Hippocampal formation (tissue), 2 donors: ENCODE measurements at regions not wholly inside any gene's neighbourhood (a gene's known extent, or its start where the extent isn't known, plus 50 kb on each side); places are given as distances from the start of the nearest gene placed in this dataset.
A peak's percentile ranks its signal among the peaks of the same experiment; 100 is the strongest.
"Not testable (repeated sequence)": the region's sequence is repeated elsewhere in the genome, so short reads cannot be mapped to it uniquely, and the experiment has no call there.

Source experiments
- DNase-seq, 2 donors: peaks; one replicate each; lab custom pipeline; 2025; lab: John Stamatoyannopoulos, UW

DNA sequence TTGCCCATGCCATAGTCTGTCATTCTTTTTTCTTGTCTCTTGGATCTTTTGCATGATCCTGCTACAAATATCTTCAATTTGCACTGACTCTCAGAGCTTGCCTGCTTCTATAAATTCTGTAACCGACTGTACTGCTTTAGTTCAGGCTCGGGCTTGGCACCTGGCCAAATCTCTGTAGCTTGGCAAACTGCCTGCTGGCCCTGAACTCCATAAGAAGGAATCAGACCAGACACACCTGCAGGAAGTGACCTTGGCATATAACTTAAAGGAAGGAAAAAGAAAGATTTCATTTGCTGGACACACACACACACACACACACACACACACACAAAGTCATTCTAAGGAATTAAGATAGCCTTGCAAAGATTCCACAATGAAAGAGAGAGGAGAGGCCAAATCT lies 291.2 kb upstream of the DDX18 start:
- DNase-seq = peak in 1 of 2 donors; percentile 1

DNA sequence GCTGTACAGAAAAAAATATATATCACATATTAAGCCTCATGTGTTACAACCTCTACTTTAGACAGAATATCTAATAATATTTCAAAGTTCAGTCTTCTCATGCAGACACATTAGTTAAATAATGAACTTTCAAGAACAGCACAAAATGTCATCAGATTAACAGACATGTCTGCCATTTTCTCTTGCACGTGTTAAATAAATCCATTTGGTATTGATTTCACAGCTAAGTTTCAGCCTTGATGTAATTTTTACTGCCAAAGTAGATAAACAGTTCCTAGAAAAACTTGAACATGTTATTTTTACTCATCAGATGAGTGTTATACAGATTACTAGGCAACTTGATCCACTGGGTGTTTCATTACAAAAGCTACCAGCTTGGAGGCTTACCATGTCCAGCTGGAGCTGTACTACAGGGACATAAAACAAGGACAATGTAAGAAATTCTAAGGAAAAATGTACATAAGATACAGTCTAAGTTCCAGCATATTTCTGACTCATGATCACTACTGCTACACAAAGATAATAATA lies 290.7 kb upstream of the DDX18 start:
- DNase-seq = no peak

DNA sequence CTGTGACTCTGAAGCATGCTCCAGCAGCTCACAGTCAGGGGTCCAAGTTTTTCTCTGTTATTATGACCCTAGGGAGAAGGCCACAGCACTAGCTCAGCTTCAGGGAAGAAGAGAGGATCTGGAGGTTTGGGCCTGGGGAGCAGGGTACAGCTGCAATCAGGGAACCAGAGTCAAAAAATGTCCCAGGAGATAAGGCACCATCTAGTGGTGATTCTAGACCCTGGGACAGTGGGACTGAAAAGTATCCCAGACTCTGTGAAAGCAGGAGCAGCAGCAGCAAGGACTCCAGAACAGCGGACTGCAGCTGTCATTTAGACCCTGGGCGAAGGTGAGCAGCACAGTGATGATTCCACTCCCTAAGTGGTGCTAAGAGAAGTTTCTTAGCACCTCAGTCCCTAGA lies 278.4 kb upstream of the DDX18 start:
- no peak for DNase-seq

DNA sequence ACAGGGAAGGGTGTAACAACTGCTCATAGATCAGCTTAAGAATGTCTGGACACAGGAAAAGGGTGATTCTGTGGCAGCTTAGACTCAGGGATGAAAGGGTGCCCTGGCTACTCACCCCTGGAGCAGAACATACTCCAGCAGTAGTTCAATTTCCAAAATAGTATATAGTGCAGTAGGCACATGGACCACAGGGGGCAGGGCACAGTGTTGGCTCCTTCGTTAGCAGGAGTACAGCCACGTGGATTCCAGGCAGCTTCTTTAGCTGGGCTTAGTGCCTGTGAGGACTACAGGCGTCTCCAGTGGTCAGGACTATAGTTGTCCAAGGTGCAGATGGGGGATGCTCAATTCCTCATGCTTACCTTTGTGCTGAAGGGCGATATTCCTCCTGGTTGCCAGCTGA lies 277.5 kb upstream of the DDX18 start:
- DNase-seq = no peak

DNA sequence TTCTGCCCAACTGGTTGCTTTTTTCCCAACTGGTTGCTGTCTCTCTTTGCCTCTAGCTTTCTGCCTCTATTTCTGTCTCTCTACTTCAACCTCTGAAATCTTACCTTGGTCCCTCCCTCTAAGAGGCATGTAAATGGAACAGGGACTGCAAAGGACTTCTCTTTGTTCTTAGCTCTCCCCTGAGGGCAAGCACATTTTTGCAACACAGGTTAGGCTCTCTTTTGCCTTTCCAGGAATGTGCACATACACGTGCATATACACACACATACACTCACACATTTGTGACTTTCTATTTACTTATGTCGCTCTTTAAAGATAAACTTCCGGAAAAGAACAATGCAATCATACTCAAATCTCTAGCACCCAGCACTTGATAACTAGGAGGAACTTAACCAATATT lies 262.6 kb upstream of the DDX18 start:
- DNase-seq = no peak

GRCh38 chr2:117553448-117553847 lies 261.0 kb upstream of the DDX18 start:
- DNase-seq = no peak

- no peak for DNase-seq
These were observed 258.5 kb upstream of the DDX18 start for GRCh38 chr2:117555965-117556364.

DNA sequence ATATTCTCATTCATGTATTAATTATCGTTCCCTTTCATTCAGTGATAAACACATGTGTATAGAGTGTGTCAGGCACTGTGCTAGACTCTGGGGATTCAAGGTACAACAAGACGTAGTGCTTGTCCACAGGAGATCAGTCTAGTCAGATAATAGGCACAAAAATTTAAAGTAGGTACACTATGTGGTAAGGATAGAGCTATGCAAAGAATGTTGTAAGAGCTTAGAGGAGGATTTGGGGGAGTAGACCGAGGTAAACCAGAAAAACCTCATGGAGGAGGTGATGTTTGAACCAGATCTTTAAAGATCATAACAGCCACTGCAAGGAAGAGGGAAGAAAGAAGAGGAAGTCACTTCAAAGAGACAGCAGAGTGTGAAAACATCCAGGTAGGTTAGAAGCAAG lies 256.9 kb upstream of the DDX18 start:
- no peak for DNase-seq

GRCh38 chr2:117562654-117563053 lies 251.8 kb upstream of the DDX18 start:
- DNase-seq = no peak

- no peak for DNase-seq
These were observed 242.7 kb upstream of the DDX18 start for GRCh38 chr2:117571590-117572349.

DNA sequence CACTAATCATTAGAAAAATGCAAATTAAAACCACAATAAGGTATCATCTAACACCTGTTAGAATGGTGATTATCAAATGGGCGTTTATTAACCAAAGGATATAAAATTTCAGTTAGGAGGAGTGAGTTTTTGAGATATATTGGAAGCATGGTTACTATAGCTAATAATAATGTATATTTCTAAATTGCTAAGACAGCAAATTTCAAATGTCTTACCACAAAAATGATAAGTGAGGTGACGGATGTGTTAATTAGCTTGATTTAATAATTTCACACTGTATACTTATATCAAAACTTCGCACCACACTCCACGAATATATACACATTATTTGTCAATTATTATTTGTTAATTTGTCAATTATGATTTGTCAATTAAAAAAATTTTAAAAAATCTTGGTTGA lies 227.2 kb upstream of the DDX18 start:
- no peak for DNase-seq

DNA sequence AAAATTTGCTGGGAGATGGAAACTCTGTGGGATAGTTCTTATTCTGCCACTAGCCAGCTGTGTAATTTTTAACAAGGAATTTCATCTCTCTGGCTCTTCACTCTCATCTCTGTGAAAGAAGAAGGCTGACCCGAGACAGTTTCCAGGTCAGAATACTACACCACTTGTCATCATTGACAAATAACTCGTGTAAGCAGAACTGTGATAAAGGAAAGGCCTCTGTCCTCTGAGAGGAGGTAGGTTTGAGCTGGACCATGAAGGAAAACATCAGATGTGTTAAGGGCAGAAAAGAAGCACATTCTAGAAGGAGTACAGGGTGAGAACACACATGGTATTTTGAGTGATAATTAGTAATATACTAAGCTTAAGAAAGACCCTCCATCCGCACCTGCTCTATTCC lies 211.4 kb upstream of the DDX18 start:
- DNase-seq = no peak

DNA sequence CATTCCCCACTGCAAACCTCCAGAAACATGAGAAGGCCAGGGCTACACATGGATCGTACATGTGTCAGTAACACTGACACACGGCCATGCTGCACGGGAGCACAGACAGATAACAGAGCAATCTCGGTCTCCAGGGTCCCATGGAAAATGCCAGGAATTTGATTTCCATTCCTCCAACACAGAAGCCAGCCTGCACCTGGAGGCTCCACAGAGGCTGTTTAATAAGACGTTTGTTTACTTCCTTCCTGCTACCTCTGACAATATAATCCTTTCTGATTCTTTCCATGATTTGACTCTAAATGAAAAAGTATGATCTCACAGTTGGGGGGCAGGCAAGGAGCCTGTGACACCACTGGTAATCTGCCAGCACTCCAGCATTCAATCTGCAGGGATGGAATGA lies 210.9 kb upstream of the DDX18 start:
- DNase-seq = no peak

GRCh38 chr2:117607202-117607601 lies 207.3 kb upstream of the DDX18 start:
- no peak for DNase-seq

DNA sequence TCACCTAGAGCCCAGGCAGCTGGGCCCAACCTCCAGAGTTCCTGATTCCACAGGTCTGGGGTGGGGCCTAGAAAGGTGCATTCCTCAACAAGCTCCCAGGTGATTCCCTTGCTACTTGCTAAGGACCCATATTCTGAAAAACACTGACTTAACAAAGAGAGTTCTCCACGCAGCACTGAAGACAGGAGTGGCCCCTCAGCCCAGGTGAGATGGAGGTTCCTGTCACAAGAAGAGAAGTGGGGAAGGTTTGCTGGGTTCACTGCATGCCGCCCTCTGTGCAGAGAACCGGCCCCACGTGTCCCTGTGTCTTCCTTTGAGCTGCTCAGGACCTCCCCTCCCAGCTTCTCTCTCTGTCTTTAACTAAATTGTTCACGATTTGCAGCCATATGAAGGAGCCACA lies 201.4 kb upstream of the DDX18 start:
- no peak for DNase-seq

GRCh38 chr2:117614296-117614695 lies 200.2 kb upstream of the DDX18 start:
- no peak for DNase-seq

DNA sequence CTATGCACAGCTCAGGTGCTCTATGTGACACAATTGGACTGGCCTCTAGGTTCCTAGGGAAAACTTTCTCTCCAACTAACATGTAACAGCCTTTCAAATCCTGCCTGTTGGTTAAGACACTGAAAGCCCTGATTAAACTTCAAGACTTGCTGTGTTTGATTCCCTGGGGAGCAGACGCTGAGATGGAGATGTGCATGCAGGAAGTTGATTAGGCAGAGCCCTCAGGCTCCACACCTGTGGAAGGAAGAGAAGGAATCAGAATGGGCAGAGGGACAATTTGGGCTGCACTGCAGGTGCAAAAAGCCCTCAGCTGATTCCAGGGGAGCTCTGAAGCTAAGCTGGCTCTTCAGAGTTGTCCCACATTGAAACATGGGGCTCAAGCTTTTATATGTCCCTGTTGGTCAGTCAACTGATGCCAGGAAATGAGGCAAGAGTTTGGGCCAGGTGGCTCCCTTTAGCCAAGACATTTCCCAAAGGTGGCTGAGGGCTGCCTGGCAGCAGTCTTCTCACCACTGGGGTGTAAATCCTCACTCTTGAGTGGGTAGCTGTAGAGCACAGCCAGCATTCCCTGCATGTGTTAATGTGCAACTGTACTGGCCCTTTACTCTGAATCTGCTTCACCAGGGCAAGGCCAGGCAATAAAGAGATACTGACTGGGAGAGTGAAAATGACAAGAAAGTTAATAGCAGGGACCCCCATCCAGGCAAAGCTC lies 199.5 kb upstream of the DDX18 start:
- DNase-seq = no peak

DNA sequence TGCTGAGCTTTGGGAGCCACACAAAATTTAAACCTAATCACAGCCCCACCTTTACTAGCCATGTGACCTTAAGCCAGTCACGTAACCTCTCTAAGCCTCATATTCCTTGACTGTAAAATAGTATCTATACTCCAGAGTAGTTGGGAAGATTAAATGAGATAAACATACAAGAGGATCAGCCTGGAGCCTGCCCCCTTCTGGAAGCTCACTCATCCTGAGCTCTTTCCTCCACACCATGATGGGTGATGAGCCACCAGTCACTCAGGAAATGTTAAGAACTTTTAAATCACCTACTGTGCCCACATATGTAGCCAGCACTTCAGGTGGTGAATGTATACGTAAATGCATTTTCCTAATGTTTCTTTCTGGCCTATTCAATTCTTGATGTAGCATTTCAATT lies 195.9 kb upstream of the DDX18 start:
- no peak for DNase-seq

DNA sequence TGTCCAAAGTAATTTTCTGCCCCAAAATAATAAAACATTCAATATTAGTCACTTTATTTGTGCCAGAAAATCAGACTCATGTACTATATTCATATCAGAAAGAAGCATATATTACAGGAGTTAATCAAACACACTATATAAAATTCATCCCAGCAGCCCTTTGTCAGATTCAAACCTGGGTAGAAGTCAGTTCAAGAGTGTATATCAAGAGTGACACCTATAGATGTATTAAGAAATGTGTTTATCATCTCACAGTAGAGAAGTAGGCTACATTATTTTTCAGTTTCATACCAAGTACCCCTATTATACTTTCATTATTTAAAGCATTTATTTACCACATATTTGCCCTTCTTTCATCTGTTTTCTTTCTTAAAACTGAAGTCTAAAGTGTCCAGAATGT lies 193.2 kb upstream of the DDX18 start:
- no peak for DNase-seq

DNA sequence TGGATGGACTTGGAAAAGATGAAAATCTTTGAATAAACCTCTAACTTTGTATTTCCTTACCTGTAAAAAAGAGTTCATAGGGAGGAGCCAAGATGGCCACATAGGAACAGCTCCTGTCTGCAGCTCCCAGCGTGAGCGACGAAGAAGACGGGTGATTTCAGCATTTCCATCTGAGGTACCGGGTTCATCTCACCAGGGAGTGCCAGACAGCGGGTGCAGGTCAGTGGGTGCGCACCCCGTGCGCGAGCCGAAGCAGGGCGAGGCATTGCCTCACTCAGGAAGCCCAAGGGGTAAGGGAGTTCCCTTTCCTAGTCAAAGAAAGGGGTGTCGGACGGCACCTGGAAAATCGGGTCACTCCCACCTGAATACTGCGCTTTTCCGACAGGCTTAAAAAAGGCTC lies 191.3 kb upstream of the DDX18 start:
- DNase-seq = not testable (repeated sequence)

GRCh38 chr2:117631152-117631945 lies 183.1 kb upstream of the DDX18 start:
- DNase-seq = no peak

DNA sequence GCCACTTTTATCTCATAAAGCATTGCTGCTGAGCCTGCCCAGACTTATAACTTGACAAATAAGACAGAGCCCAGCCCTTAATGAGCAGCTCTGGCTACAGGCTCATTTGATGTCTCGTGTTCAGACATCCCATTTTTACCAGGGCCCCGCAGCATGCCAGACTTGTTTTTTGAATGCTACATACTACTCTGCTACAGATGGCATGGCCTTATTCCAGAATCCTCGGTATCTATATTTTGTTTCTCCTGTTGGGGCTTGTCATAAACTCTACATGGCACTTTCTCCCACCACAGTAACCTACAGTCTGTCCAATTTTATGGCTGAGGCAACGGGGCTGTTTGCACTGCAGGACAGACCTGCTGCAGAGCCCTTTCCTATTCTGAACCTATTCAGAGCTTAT lies 179.0 kb upstream of the DDX18 start:
- DNase-seq = no peak

DNA sequence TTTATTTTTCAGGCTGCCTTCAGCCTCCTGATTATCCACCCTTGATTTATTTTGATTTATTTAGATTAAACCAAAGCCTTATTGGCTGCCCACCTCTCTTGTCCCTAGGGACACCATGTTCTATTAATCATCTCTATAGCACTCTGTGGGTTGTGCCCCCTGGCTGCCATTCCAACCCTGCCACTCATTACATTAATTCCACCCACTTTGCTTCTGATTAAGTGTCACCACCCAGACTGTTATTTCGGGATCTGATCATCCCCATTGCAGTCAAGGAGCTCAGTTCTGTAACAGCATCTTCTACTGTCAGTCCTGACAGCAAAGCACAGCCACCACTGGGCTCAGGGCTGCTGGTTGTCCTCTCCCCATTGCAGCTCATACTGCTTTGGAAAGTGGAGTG lies 175.1 kb upstream of the DDX18 start:
- DNase-seq = no peak
